ENCODE measurements at regions not wholly inside any gene's neighbourhood (a gene's known extent, or its start where the extent isn't known, plus 50 kb on each side); places are given as distances from the start of the nearest gene placed in this dataset.

DNA sequence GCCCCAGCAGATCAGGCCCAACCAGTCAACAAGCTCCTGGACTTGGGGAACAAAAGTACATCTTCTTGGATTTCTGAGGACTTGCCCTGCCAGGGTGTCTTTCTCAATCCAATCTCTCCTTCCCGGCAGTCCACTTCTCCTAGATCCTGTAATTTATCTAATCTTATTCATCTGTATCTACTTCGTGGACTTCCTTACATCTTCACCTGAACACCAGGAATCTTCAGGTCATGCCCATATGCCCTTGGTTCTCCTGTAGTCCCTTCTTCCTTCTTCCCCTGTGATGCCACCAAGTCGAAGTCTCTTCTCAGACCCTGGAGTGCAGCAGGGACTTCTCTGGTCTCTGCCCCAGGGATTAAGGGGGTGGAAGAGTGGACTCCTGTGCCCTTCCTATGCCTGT is 100.3 kb downstream of the ZNF280B start:
- CTCF ChIA-PET: interaction anchor here (1.0 to 4.4 kb wide), 7 partner anchors 10 to 178 kb away, joined by 3 to 21 read pairs (median 4); no protein-coding TSS in a partner anchor
- TF ChIP-seq, protein P1, sequence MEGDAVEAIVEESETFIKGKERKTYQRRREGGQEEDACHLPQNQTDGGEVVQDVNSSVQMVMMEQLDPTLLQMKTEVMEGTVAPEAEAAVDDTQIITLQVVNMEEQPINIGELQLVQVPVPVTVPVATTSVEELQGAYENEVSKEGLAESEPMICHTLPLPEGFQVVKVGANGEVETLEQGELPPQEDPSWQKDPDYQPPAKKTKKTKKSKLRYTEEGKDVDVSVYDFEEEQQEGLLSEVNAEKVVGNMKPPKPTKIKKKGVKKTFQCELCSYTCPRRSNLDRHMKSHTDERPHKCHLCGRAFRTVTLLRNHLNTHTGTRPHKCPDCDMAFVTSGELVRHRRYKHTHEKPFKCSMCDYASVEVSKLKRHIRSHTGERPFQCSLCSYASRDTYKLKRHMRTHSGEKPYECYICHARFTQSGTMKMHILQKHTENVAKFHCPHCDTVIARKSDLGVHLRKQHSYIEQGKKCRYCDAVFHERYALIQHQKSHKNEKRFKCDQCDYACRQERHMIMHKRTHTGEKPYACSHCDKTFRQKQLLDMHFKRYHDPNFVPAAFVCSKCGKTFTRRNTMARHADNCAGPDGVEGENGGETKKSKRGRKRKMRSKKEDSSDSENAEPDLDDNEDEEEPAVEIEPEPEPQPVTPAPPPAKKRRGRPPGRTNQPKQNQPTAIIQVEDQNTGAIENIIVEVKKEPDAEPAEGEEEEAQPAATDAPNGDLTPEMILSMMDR (IDR thresholded peaks at IDR 0.05; ENCODE audit: control extremely low read depth, extremely low read depth, low read depth, missing control alignments): no peak
- POLR2A ChIA-PET: no interaction called here
- DNase-seq (ENCODE audit: extremely low spot score): no peak

DNA sequence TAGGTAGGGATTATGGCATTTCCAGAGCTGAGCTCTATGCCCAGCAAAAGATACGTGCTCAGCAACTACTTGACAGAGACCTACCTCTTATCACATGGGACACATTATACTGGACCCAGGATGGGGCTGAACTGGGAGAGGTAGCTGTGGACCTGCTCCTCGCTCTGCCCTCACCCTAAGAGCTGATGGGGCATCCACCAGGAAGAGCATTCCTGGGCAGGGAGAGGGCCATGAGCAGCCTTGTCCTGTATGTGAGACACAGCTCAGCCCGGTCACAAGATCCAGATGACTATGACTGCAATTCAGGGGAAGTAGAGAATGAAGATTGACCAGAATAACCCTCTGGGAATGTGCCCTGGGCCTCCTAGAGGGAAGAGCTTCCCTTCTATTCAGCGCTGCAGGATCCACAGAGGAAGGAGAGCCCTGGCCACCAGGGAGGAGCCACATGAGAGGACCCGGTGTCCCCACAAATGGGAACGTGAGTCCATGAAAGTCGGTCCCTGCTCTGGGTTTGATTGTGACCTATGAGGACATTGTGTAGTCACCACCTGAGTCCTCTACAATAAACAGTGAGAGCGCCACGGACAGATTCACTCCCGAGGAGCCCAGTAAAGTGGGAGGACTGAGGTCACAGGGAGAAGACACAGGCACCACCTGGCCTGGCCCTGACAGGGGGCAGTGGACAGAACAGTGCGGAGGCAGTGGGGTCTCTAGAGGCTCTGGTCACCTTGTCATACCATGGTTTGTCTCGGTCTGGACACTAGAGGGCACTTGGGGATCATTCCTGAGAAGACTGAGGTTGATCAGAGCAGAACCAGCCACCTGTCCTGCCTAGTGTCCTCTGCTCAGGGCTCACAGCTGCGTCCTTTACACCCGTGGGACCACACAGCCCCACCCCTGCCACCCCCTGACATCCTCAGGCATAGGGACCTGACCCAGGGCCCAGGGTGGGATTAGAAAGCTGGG is 99.5 kb downstream of the ZNF280B start:
- ChIA-PET CTCF (interaction anchor here (1.0 to 4.4 kb wide), 10 partner anchors 11 to 182 kb away, joined by 3 to 21 read pairs (median 4); no protein-coding TSS in a partner anchor), POLR2A (no interaction called here)
- peak; percentile 77 for DNase-seq (ENCODE audit: extremely low spot score)
- TF ChIP-seq, protein P1 (IDR thresholded peaks at IDR 0.05; ENCODE audit: control extremely low read depth, extremely low read depth, low read depth, missing control alignments): peak; percentile 54

DNA sequence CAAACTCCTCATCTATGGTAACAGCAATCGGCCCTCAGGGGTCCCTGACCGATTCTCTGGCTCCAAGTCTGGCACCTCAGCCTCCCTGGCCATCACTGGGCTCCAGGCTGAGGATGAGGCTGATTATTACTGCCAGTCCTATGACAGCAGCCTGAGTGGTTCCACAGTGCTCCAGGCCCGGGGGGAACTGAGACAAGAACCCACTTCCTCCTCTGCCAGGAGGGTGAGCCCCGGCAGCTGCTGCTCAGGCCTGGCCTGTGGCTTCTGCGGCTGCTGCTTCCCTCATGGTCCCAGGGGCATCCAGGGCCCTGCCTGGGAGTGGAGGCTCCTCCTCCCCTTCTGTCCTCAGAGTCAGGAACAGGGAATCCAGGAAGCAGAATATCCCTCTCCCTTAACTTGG is 98.4 kb downstream of the ZNF280B start:
- TF ChIP-seq, protein P1 (IDR thresholded peaks at IDR 0.05; ENCODE audit: control extremely low read depth, extremely low read depth, low read depth, missing control alignments): no peak
- POLR2A ChIA-PET: no interaction called here
- DNase-seq (ENCODE audit: extremely low spot score): no peak

DNA sequence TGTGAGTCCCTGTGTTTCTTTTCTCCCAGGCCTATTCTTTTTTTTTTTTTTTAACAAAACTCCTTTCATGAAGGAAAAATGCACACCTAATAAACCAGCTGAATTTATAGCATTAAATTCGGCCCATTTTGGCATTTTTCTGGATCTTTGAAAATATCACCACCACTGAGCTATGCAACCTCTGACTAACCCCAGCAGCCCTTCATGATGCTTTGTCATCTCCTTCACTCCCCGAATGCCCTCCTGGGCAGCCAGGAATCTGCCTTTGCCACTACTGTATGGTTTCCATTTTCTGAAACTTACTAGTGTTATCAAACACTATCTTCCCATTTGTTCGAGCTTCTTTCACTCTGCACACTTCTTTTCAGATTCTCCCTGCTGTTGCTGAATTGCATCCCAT is 97.9 kb downstream of the ZNF280B start:
- DNase-seq (ENCODE audit: extremely low spot score): no peak
- ChIA-PET CTCF (interaction anchor here (1.6 to 2.2 kb wide), 2 partner anchors 11 to 12 kb away, joined by 4 to 14 read pairs; no protein-coding TSS in a partner anchor), POLR2A (no interaction called here)
- TF ChIP-seq, protein P1 (IDR thresholded peaks at IDR 0.05; ENCODE audit: control extremely low read depth, extremely low read depth, low read depth, missing control alignments): no peak

More for the DNA sequence above, 98.4 kb downstream of the ZNF280B start:
- CTCF ChIA-PET: interaction anchor here (1.1 to 2.2 kb wide), 8 partner anchors 12 to 181 kb away, joined by 3 to 14 read pairs (median 4); no protein-coding TSS in a partner anchor

DNA sequence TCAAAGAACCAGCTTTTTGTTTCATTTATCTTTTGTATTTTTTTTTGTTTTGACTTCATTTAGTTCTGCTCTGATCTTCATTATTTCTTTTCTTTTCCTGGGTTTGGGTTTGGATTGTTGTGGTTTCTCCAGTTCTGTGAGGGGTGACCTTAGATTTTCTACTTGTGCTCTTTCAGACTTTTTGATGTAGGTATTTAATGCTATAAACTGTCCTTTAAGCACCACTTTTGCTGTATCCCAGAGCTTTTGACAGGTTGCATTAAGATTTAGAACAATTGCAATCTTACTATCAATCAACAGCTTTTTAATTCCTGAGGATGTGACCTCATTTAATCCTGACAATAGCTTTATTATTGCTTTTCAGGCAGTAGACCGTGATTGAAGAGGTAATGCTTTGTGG is 94.3 kb downstream of the ZNF280B start:
- POLR2A ChIA-PET: no interaction called here
- TF ChIP-seq, protein P1 (IDR thresholded peaks at IDR 0.05; ENCODE audit: control extremely low read depth, extremely low read depth, low read depth, missing control alignments): no peak
- DNase-seq (ENCODE audit: extremely low spot score): no peak
- CTCF ChIA-PET: interaction anchor here (0.8 to 2.9 kb wide), 7 partner anchors 8 to 383 kb away, joined by 3 to 15 read pairs (median 3); no protein-coding TSS in a partner anchor

DNA sequence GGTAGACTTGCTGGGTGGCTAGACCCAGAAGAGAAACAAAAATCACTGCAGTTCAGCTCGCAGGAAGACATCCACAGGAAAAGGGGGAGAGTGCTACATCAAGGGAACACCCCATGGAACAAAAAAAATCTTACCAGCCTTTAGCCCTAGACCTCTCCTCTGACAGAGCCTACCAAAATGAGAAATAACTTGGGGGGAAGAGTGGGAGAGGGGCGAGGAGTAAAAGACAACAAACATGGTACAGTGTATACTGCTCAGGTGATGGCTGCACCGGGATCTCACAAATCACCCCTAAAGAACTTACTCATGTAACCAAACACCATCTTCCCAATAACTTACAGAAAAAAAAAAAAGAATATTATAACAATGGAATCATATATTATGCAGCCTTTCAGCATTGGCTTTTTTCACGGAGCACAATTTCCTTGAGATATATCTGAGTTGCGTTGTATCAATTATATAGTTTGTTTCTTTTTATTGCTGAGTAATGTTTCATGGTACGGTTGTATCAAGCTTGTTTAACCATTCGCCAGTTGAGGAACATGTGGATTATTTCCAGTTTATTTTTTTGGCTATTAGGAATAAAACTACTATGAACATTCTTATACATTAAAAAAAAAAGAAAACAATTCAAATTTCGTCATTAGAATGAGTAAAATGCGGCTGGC is 90.9 kb downstream of the ZNF280B start:
- no peak for DNase-seq (ENCODE audit: extremely low spot score)
- ChIA-PET CTCF (no interaction called here), POLR2A (no interaction called here)
- TF ChIP-seq, protein P1 (IDR thresholded peaks at IDR 0.05; ENCODE audit: control extremely low read depth, extremely low read depth, low read depth, missing control alignments): no peak

Measured in GM10248 (cell line).